Peyer's patch (tissue), 4 donors: ENCODE measurements at regions not wholly inside any gene's neighbourhood (a gene's known extent, or its start where the extent isn't known, plus 50 kb on each side); places are given as distances from the start of the nearest gene placed in this dataset.

Source experiments
- CTCF ChIP-seq, 6 experiments: fragments of 450-650 bp in 4 of 6; fragments of 200-600 bp in 2 of 6; sonication (generic) in 1 of 6; IDR thresholded peaks; one replicate each; pipeline ENCODE4 v1.5.1; 2017 to 2019; ENCODE audit warnings: antibody characterized with exemption in 6 of 6, mild to moderate bottlenecking in 3 of 6, moderate library complexity in 1 of 6
- POLR2A ChIP-seq, 2 donors: fragments of 450-650 bp; IDR thresholded peaks; one replicate each; pipeline ENCODE4 v1.5.1; 2017; ENCODE audit warnings: antibody characterized with exemption in 2 of 2, mild to moderate bottlenecking in 2 of 2, moderate library complexity in 2 of 2

GRCh38 chr15:81882504-81882903, 163.3 kb downstream of the MEX3B start:
- TF ChIP-seq CTCF (IDR thresholded peaks at IDR 0.05) (no peak), POLR2A (IDR thresholded peaks at IDR 0.05) (no peak)
